GM12878 (cell line): ENCODE measurements at regions not wholly inside any gene's neighbourhood (a gene's known extent, or its start where the extent isn't known, plus 50 kb on each side); places are given as distances from the start of the nearest gene placed in this dataset.

Experiments used
- CREB1 ChIP-seq: IDR thresholded peaks from 2 replicates; pipeline ENCODE4 v1.6.1; 2012; ENCODE audit warnings: low read depth, mild to moderate bottlenecking, inconsistent platforms
- CTCF ChIP-seq, 3 experiments: IDR thresholded peaks in 2 of 3; conservative IDR thresholded peaks in 1 of 3; 2 replicates each; pipeline ENCODE4 v1.5.1; 2011; ENCODE audit warnings: low read depth in 3 of 3, low read length in 3 of 3, mild to moderate bottlenecking in 3 of 3, control low read depth in 2 of 3, moderate library complexity in 2 of 3, inconsistent platforms in 1 of 3, mixed read lengths in 1 of 3; ENCODE audit not compliant: control insufficient read depth in 2 of 3, insufficient read depth in 1 of 3; ENCODE audit errors: extremely low read depth in 1 of 3
- GATAD2B ChIP-seq: fragments of 450-650 bp; conservative IDR thresholded peaks from 2 replicates; pipeline ENCODE4 v1.6.1; 2017; ENCODE audit warnings: low read depth, mild to moderate bottlenecking, moderate library complexity
- MAX ChIP-seq: IDR thresholded peaks from 2 replicates; pipeline ENCODE4 v1.6.1; 2012; ENCODE audit warnings: low read depth, low read length, improper control_type of control experiment
- RAD51 ChIP-seq: fragments of 450-650 bp; IDR thresholded peaks from 2 replicates; pipeline ENCODE4 v1.6.1; 2016; ENCODE audit warnings: moderate library complexity, mild to moderate bottlenecking, inconsistent platforms
- SP1 ChIP-seq: IDR thresholded peaks from one replicate; pipeline ENCODE4 v1.6.1; 2011; ENCODE audit warnings: low read depth, low read length
- ZZZ3 ChIP-seq: IDR thresholded peaks from 2 replicates; pipeline ENCODE4 v1.6.1; 2011; ENCODE audit warnings: low read depth; ENCODE audit not compliant: control insufficient read depth, insufficient read length

GRCh38 chr1:239560921-239561320, 174.6 kb downstream of the CHRM3 start:
- TF ChIP-seq GATAD2B (no peak), SP1 (no peak), RAD51 (no peak), CTCF (IDR thresholded peaks at IDR 0.05 in 2 of 3, conservative IDR thresholded peaks at IDR 0.05 in 1 of 3; ENCODE audit: control insufficient read depth in 2 of 3, extremely low read depth in 1 of 3, insufficient read depth in 1 of 3, low read depth in 3 of 3, low read length in 3 of 3) (no peak), MAX (no peak), CREB1 (no peak), ZZZ3 (no peak)
